ENCODE measurements at regions not wholly inside any gene's neighbourhood (a gene's known extent, or its start where the extent isn't known, plus 50 kb on each side); places are given as distances from the start of the nearest gene placed in this dataset.

GRCh38 chr5:67306965-67307607 lies 110.5 kb upstream of the CD180 start:
- no peak for DNase-seq

GRCh38 chr5:67305913-67306710 lies 109.5 kb upstream of the CD180 start:
- DNase-seq, result no peak

GRCh38 chr5:67305401-67305800 lies 108.8 kb upstream of the CD180 start:
- no peak for DNase-seq

GRCh38 chr5:67303356-67303755 lies 106.8 kb upstream of the CD180 start:
- DNase-seq, result no peak

- no peak for DNase-seq
These were observed 104.8 kb upstream of the CD180 start for GRCh38 chr5:67301285-67301903.

DNA sequence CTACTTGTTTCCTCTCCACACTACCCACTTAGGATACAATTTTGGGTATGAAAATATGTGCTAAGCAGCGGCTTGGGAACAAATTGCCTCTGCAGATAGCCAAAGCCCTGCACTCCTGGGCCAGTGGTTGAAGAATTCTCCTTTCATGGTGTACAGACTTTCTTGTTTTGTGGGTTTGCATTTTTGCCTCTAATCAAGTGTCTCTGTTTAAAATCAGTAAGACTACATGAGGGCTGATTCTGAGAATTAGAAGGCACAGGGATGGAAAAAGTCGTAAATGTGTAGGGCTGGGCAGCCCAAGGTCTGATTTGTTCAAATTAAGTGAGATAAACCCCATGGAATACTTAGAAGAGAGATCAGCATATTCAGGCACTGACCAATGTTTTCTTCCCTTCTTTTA lies 103.7 kb upstream of the CD180 start:
- no peak for DNase-seq

DNA sequence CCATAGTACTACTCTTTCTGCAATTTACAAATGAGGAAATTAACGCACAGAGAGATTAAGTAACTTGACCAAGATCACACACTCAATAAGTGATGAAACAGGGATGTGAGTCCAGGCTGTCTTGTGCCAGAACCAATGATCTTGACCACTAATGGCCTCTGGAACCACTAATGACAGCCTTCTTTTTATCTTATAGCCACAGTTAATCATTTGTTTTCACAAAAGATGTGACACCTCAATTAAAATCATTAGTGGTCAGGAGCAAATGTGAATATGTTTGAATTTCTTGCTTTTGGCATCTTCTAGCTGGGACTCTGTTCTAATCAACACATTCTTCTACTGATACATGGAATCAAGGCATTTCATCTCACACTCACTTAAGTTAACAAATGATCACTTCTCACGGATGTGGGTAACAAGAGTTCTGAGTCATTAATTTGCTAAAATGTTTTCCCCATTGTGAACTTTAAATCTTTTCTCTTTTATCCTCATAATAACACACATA lies 102.7 kb upstream of the CD180 start:
- DNase-seq, result no peak

GRCh38 chr5:67297802-67298532 lies 101.4 kb upstream of the CD180 start:
- no peak for DNase-seq

- DNase-seq, result no peak
These were observed 100.8 kb upstream of the CD180 start for GRCh38 chr5:67297376-67297775.

DNA sequence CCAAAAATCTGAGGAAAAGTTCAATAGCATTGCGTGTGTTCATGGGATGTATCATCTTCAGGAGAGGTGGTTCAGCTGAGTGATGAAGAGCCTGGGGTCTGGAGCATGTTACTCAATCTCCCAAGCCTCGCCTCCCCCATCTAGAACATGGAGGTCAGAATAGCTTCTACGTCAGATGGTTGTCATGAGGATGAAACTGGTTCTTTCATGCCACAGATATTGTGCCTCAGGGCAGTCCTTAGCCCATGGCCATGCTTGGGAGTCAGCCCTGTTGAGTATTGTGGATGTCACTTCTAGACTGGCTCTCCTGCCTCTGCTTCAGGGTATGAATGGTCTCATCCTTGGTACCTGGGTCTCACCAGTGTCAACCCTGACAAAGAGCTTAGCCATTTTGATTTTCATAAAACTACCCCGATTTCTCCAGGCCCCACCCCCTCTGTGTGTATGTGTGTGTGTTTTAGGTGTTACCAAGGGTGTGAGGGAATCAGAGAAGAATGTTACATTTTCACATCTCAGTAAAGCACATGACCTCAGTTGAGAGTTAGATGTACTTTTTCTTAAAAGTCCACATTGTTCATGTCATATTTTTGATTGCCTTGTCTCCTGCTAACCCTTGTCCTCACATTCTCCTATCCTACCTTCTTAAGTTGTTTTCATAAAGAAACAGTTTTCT lies 97.8 kb upstream of the CD180 start:
- no peak for DNase-seq

DNA sequence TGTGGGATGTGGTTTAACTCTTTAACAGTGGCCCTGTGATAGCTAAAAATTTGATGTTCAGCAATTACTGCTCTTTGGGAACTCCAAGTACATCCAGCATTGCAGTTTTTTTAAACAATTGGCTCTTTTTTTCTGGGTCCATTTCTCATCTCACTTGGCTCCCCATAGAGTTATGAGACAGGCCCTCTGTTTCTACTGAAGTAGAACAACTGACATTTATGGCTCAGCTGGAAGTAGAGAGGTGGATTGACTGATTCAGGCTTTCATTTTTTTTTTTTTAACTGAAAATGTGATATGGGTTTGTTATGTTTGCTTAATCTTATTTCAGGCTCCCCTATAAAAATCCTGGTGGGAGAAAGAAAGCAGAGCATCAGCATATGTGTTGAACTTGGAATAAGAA lies 96.6 kb upstream of the CD180 start:
- DNase-seq, result no peak

- DNase-seq, result no peak
These were observed 95.8 kb upstream of the CD180 start for GRCh38 chr5:67292201-67292940.

GRCh38 chr5:67291671-67292070 lies 95.1 kb upstream of the CD180 start:
- no peak for DNase-seq

DNA sequence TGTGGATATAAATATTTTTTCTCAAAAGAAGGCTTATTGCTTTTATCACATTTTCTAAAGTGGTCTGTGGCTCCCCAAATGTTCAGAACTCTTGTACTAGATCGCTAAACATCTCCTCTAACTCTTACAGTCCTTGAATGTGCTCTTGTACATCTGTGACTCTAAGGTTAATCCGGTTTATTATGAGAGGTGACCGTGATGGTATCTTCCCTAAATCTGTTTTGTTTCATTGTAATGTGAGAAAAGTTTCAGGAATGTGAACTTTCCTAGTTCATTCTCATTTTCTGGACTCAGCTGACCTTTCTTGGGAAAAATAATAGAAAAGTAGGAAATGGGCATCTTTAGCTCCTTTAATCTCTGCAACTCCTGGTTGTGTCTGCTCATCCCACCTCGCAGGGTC lies 94.5 kb upstream of the CD180 start:
- no peak for DNase-seq

DNA sequence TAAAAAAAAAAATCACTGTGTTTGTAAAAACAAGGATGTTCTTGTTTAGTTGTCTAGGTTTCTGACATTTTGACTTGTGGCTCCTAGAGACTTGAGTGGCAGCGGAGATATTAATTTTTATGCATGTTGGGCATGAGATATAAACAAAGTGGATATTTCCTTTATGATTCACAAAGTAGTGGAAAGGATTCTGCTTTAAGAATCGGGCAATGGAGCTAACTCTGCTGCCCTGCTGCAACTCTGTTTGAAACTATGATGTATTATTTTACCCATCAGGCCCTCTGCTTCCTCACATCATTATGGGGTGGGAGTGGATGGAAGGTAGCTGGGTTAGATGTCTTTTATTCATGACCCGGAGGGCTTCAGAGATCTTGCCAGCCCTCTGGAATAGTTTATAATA lies 94.1 kb upstream of the CD180 start:
- no peak for DNase-seq

GRCh38 chr5:67289763-67290521 lies 93.3 kb upstream of the CD180 start:
- DNase-seq, result no peak

GRCh38 chr5:67287510-67288268 lies 91.1 kb upstream of the CD180 start:
- peak; percentile 2 for DNase-seq

DNA sequence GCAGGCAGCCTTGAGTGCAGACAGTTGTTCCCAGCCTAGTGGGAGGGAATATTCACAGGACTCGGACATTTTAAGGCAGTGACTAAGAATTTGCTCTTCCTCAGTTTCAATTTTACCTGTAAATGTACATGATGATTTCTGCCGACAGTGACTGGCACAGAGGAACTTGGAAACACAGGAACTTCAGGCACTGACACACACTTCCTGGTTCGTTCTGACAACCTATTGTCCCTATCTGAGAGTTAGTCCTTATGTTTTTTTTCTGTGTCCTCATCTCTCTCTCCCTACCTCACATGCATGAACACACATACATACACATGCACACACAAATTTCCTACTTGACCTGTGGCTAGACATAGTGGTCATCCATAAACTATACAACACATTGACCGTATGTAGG lies 89.4 kb upstream of the CD180 start:
- DNase-seq, result no peak

GRCh38 chr5:67283988-67284487 lies 87.4 kb upstream of the CD180 start:
- no peak for DNase-seq
